ENCODE measurements at regions not wholly inside any gene's neighbourhood (a gene's known extent, or its start where the extent isn't known, plus 50 kb on each side); places are given as distances from the start of the nearest gene placed in this dataset.

DNA sequence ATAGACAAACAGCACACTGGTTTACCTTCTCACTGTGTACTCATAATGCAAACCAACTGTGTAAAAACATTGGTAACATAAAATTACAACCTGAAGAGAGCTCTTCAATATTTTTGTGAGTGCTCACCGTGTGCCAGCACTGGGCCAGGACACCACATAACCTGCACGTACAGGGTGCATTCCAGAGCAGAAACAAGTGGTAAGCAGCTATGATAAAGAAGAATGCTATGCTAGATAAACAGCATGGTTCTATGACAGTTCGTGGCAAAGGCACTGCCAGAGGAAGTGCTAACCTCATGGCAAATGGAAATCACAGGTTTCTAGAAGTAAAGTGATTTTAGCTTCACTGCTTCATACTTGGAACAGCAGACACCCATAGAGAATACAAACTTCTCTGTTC, 343.5 kb downstream of the MTX2 start:
- WGBS (ENCODE audit: low lambda C conversion rate, missing lambda C conversion rate): 22% methylated on average over 3 of the region's 3 CpGs

DNA sequence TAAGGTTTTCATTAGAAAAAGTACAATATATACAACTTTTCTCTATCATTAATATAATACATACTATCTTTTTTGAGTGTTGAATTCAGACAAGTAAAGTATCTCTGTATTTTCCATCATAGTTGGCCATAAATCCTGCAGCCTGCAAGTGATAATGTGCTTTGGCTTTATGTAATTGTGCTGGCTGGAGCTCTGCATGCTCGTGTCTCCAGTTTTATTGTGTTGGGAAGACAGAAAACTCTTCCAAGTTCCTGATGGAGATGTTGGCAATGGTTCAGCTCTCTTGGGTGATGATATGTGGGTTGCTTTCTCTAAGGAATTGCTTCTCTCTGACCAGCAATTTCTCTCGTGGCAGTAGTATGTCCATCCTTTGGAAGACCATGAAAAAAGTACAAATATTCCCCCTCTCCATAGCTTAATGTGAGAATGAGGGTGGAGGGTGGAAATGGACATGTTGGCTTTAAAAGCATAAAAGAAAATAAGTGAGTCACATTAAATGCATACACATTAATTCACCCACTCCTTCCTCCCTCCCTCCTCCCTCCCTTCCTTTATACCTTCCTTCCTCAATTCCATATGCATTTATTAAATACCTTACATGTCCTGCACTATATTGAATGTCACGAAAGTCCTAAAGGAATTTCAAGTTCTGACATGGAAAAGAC, 344.2 kb downstream of the MTX2 start:
- Histone ChIP-seq H3K9me3 (ENCODE audit: low read depth) (no peaks in the 10 kb centered on the region), H2AFZ (no peak overlapping the region), H3K27me3 (no peaks in the 10 kb centered on the region), H3K4me2 (no peak overlapping the region), H3K79me2 (no peaks in the 10 kb centered on the region), H3K4me1 (ENCODE audit: insufficient read depth) (peaks cover 19% of the 10 kb centered on the region), H3K36me3 (replicated peaks; ENCODE audit: insufficient read depth, low read depth) (no peaks in the 10 kb centered on the region), H3K9me2 (replicated peaks; ENCODE audit: insufficient read depth) (no peaks in the 10 kb centered on the region), H3K4me3 (no peak overlapping the region), H4K20me1 (ENCODE audit: insufficient read depth, poor library complexity, severe bottlenecking) (no peaks in the 10 kb centered on the region), H3K27ac (peak overlapping the region; percentile 36)
- WGBS (ENCODE audit: low lambda C conversion rate, missing lambda C conversion rate): 64% methylated on average over 3 of the region's 3 CpGs
- peak; percentile 62 for DNase-seq (ENCODE audit: low spot score)
- no peak for TF ChIP-seq EZH2phosphoT487 (IDR thresholded peaks at IDR 0.05; ENCODE audit: low read depth, severe bottlenecking, unreplicated experiment)
- TF ChIP-seq CTCF (IDR thresholded peaks at IDR 0.05; ENCODE audit: poor library complexity): no peak
- no peak for TF ChIP-seq EZH2 (IDR thresholded peaks at IDR 0.05; ENCODE audit: borderline replicate concordance)

More for the DNA sequence above, 343.5 kb downstream of the MTX2 start:
- Histone ChIP-seq H4K20me1 (ENCODE audit: insufficient read depth, poor library complexity, severe bottlenecking) (no peaks in the 10 kb centered on the region), H3K79me2 (no peaks in the 10 kb centered on the region), H3K4me2 (no peak overlapping the region), H3K27me3 (no peaks in the 10 kb centered on the region), H3K9me2 (replicated peaks; ENCODE audit: insufficient read depth) (no peaks in the 10 kb centered on the region), H3K36me3 (replicated peaks; ENCODE audit: insufficient read depth, low read depth) (no peaks in the 10 kb centered on the region), H3K4me3 (no peak overlapping the region), H3K9me3 (ENCODE audit: low read depth) (no peaks in the 10 kb centered on the region), H2AFZ (no peak overlapping the region), H3K27ac (peak overlapping the region; percentile 34), H3K4me1 (ENCODE audit: insufficient read depth) (peaks cover 19% of the 10 kb centered on the region)
- peak; percentile 10 for DNase-seq (ENCODE audit: low spot score)
- TF ChIP-seq EZH2phosphoT487 (IDR thresholded peaks at IDR 0.05; ENCODE audit: low read depth, severe bottlenecking, unreplicated experiment): no peak
- no peak for TF ChIP-seq EZH2 (IDR thresholded peaks at IDR 0.05; ENCODE audit: borderline replicate concordance)
- no peak for TF ChIP-seq CTCF (IDR thresholded peaks at IDR 0.05; ENCODE audit: poor library complexity)

DNA sequence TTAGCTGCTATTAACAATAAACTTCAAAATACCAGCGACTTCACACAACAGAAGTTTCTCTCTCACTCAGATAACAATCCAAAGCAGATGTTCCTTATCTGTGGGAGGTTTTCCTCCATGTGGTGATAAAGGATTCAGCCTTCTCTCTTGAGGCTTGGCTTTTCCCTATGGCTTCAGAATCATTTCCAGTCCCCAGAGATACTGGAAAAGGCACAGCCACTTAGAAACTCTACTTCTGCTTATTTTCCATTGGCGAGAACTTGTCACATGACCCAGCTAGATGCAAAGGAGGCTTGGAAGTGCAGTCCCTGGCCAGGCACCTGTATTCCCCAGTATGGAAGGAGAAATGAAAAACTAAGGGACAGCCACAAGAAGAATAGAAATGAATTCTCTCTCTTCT, 344.8 kb downstream of the MTX2 start:
- no peak overlapping the region for H2AFZ ChIP-seq

More for the DNA sequence above, 344.8 kb downstream of the MTX2 start:
- no peaks in the 10 kb centered on the region for H3K9me3 ChIP-seq (ENCODE audit: low read depth)
- H3K79me2 ChIP-seq: no peaks in the 10 kb centered on the region
- no peak overlapping the region for H3K4me2 ChIP-seq
- 63% methylated on average over 2 of the region's 2 CpGs for WGBS (ENCODE audit: low lambda C conversion rate, missing lambda C conversion rate)
- no peak overlapping the region for H3K4me3 ChIP-seq
- peaks cover 19% of the 10 kb centered on the region for H3K4me1 ChIP-seq (ENCODE audit: insufficient read depth)
- H3K27ac ChIP-seq: peak overlapping the region; percentile 36
- no peaks in the 10 kb centered on the region for H3K9me2 ChIP-seq (replicated peaks; ENCODE audit: insufficient read depth)
- no peaks in the 10 kb centered on the region for H4K20me1 ChIP-seq (ENCODE audit: insufficient read depth, poor library complexity, severe bottlenecking)
- DNase-seq (ENCODE audit: low spot score): no peak
- no peaks in the 10 kb centered on the region for H3K36me3 ChIP-seq (replicated peaks; ENCODE audit: insufficient read depth, low read depth)
- no peaks in the 10 kb centered on the region for H3K27me3 ChIP-seq
- TF ChIP-seq EZH2phosphoT487 (IDR thresholded peaks at IDR 0.05; ENCODE audit: low read depth, severe bottlenecking, unreplicated experiment) (no peak), CTCF (IDR thresholded peaks at IDR 0.05; ENCODE audit: poor library complexity) (no peak), EZH2 (IDR thresholded peaks at IDR 0.05; ENCODE audit: borderline replicate concordance) (no peak)
